ENCODE measurements at regions not wholly inside any gene's neighbourhood (a gene's known extent, or its start where the extent isn't known, plus 50 kb on each side); places are given as distances from the start of the nearest gene placed in this dataset.

DNA sequence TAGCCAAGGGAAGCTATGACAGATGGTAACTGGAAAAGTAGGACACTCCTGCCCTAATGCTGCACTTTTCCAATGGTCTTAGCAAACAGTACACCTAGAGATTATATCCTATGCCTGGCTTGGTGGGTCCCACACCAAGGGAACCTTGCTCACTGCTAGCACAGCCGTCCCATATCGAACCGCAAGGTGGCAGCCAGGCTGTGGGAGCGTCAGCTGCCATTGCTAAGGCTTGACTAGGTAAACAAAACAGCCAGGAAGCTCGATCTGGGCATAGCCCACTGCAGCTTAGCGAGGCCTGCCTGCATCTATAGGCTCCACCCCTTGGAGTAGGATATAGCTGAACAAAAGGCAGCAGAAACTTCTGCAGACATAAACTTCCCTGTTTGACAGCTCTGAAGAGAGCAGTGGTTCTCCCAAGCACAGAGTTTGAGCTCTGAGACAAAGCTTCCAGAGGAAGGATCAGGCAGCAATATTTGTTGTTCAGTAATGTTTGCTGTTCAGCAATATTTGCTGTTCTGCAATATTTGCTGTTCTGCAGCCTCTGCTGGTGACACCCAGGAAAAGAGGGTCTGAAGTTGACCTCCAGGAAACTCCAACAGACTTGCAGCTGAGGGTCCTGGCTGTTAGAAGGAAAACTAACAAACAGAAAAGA is 173.9 kb downstream of the RPS4Y2 start:
- TF ChIP-seq POLR2AphosphoS5 (IDR thresholded peaks at IDR 0.05; ENCODE audit: low read depth, low read length), result no peak
- TF ChIP-seq POLR2A (IDR thresholded peaks at IDR 0.05; ENCODE audit: low read depth, low read length), result no peak
